Stimulated activated memory B cell treated with anti-CD40 and anti-IgM and Interleukin-4, amounts not matched to agents 10 μg/mL and 1 μg/mL and 100 μg/mL, for 72 hours (primary cell): ENCODE measurements at regions not wholly inside any gene's neighbourhood (a gene's known extent, or its start where the extent isn't known, plus 50 kb on each side); places are given as distances from the start of the nearest gene placed in this dataset.
"Not testable (repeated sequence)": the region's sequence is repeated elsewhere in the genome, so short reads cannot be mapped to it uniquely, and the experiment has no call there.

Experiments used
- ATAC-seq: fragments of 150-1000 bp; cut with Tn5 transposase; 2 replicates; pipeline ENCODE4 v1.10.0; 2021
- H3K27ac Mint-ChIP-seq: one replicate; pipeline ENCODE4 v1.8.0; 2022; ENCODE audit warnings: mild to moderate bottlenecking, mixed read lengths
- H3K27me3 Mint-ChIP-seq: one replicate; pipeline ENCODE4 v1.8.0; 2022; ENCODE audit warnings: mixed read lengths
- H3K36me3 Mint-ChIP-seq: one replicate; pipeline ENCODE4 v1.8.0; 2022; ENCODE audit warnings: mixed read lengths
- H3K4me1 Mint-ChIP-seq: one replicate; pipeline ENCODE4 v1.8.0; 2022; ENCODE audit warnings: mixed read lengths
- H3K4me3 Mint-ChIP-seq: one replicate; pipeline ENCODE4 v1.8.0; 2022; ENCODE audit warnings: mild to moderate bottlenecking, moderate library complexity, mixed read lengths
- H3K9me3 Mint-ChIP-seq: one replicate; pipeline ENCODE4 v1.8.0; 2022; ENCODE audit warnings: mixed read lengths

- H3K27ac Mint-ChIP-seq, result no peak overlapping the region
- H3K4me3 Mint-ChIP-seq, result no peak overlapping the region
- H3K36me3 Mint-ChIP-seq, result no peaks in the 10 kb centered on the region
- H3K9me3 Mint-ChIP-seq, result peaks cover 3% of the 10 kb centered on the region
- no peaks in the 10 kb centered on the region for H3K27me3 Mint-ChIP-seq
- no peak for ATAC-seq
- no peaks in the 10 kb centered on the region for H3K4me1 Mint-ChIP-seq
Measured at GRCh38 chr13:80000684-80001509, 340.0 kb downstream of the SPRY2 start.

- Mint-ChIP-seq H3K9me3 (no peaks in the 10 kb centered on the region), H3K27me3 (no peaks in the 10 kb centered on the region), H3K27ac (no peak overlapping the region)
Measured at GRCh38 chr13:79999601-80000000, 341.3 kb downstream of the SPRY2 start.

GRCh38 chr13:79998381-79998880, 342.5 kb downstream of the SPRY2 start:
- Mint-ChIP-seq H3K27ac (no peak overlapping the region), H3K27me3 (no peaks in the 10 kb centered on the region), H3K9me3 (no peaks in the 10 kb centered on the region), H3K4me3 (no peak overlapping the region), H3K36me3 (no peaks in the 10 kb centered on the region), H3K4me1 (no peaks in the 10 kb centered on the region)
- ATAC-seq, result no peak

More at GRCh38 chr13:79999601-80000000, 341.3 kb downstream of the SPRY2 start:
- no peak for ATAC-seq
- Mint-ChIP-seq H3K4me3 (no peak overlapping the region), H3K4me1 (no peaks in the 10 kb centered on the region), H3K36me3 (no peaks in the 10 kb centered on the region)

- Mint-ChIP-seq H3K4me3 (no peak overlapping the region), H3K27me3 (no peaks in the 10 kb centered on the region), H3K4me1 (no peaks in the 10 kb centered on the region), H3K9me3 (no peaks in the 10 kb centered on the region), H3K36me3 (no peaks in the 10 kb centered on the region), H3K27ac (no peak overlapping the region)
- ATAC-seq, result no peak
Measured at GRCh38 chr13:79997244-79997643, 343.7 kb downstream of the SPRY2 start.

- H3K27ac Mint-ChIP-seq, result no peak overlapping the region
- no peaks in the 10 kb centered on the region for H3K36me3 Mint-ChIP-seq
- no peak for ATAC-seq
- H3K4me3 Mint-ChIP-seq, result no peak overlapping the region
- H3K4me1 Mint-ChIP-seq, result no peaks in the 10 kb centered on the region
- H3K9me3 Mint-ChIP-seq, result no peaks in the 10 kb centered on the region
- H3K27me3 Mint-ChIP-seq, result no peaks in the 10 kb centered on the region
Measured at GRCh38 chr13:79995334-79995733, 345.6 kb downstream of the SPRY2 start.

- Mint-ChIP-seq H3K4me3 (no peak overlapping the region), H3K9me3 (no peaks in the 10 kb centered on the region), H3K36me3 (no peaks in the 10 kb centered on the region), H3K27me3 (no peaks in the 10 kb centered on the region), H3K27ac (no peak overlapping the region), H3K4me1 (no peaks in the 10 kb centered on the region)
- ATAC-seq, result no peak
Measured at GRCh38 chr13:79992111-79992510, 348.8 kb downstream of the SPRY2 start.

GRCh38 chr13:79990048-79990447, 350.9 kb downstream of the SPRY2 start:
- no peaks in the 10 kb centered on the region for H3K4me1 Mint-ChIP-seq
- no peaks in the 10 kb centered on the region for H3K36me3 Mint-ChIP-seq

GRCh38 chr13:79989217-79989661, 351.7 kb downstream of the SPRY2 start:
- Mint-ChIP-seq H3K27me3 (no peaks in the 10 kb centered on the region), H3K4me1 (no peaks in the 10 kb centered on the region), H3K9me3 (no peaks in the 10 kb centered on the region), H3K36me3 (no peaks in the 10 kb centered on the region), H3K4me3 (no peak overlapping the region), H3K27ac (no peak overlapping the region)
- no peak for ATAC-seq

More at GRCh38 chr13:79990048-79990447, 350.9 kb downstream of the SPRY2 start:
- no peaks in the 10 kb centered on the region for H3K27me3 Mint-ChIP-seq
- no peak for ATAC-seq
- H3K4me3 Mint-ChIP-seq, result no peak overlapping the region
- no peaks in the 10 kb centered on the region for H3K9me3 Mint-ChIP-seq
- H3K27ac Mint-ChIP-seq, result no peak overlapping the region

- no peak for ATAC-seq
- Mint-ChIP-seq H3K27me3 (no peaks in the 10 kb centered on the region), H3K4me3 (no peak overlapping the region), H3K4me1 (no peaks in the 10 kb centered on the region), H3K9me3 (no peaks in the 10 kb centered on the region), H3K27ac (no peak overlapping the region), H3K36me3 (no peaks in the 10 kb centered on the region)
Measured at GRCh38 chr13:79988573-79988972, 352.4 kb downstream of the SPRY2 start.

GRCh38 chr13:79987761-79988160, 353.2 kb downstream of the SPRY2 start:
- Mint-ChIP-seq H3K9me3 (no peaks in the 10 kb centered on the region), H3K4me3 (no peak overlapping the region)
- ATAC-seq, result no peak

GRCh38 chr13:79987323-79987722, 353.6 kb downstream of the SPRY2 start:
- H3K4me1 Mint-ChIP-seq, result no peaks in the 10 kb centered on the region
- H3K27me3 Mint-ChIP-seq, result no peaks in the 10 kb centered on the region
- H3K4me3 Mint-ChIP-seq, result no peak overlapping the region
- H3K9me3 Mint-ChIP-seq, result no peaks in the 10 kb centered on the region
- H3K27ac Mint-ChIP-seq, result no peak overlapping the region
- H3K36me3 Mint-ChIP-seq, result no peaks in the 10 kb centered on the region
- no peak for ATAC-seq

More at GRCh38 chr13:79987761-79988160, 353.2 kb downstream of the SPRY2 start:
- H3K4me1 Mint-ChIP-seq, result no peaks in the 10 kb centered on the region
- H3K36me3 Mint-ChIP-seq, result no peaks in the 10 kb centered on the region
- no peaks in the 10 kb centered on the region for H3K27me3 Mint-ChIP-seq
- no peak overlapping the region for H3K27ac Mint-ChIP-seq

- H3K4me3 Mint-ChIP-seq, result no peak overlapping the region
- no peak for ATAC-seq
- no peaks in the 10 kb centered on the region for H3K36me3 Mint-ChIP-seq
- H3K4me1 Mint-ChIP-seq, result no peaks in the 10 kb centered on the region
- H3K9me3 Mint-ChIP-seq, result no peaks in the 10 kb centered on the region
- H3K27ac Mint-ChIP-seq, result no peak overlapping the region
- no peaks in the 10 kb centered on the region for H3K27me3 Mint-ChIP-seq
Measured at GRCh38 chr13:79986890-79987289, 354.0 kb downstream of the SPRY2 start.

- peaks cover 15% of the 10 kb centered on the region for H3K9me3 Mint-ChIP-seq
- H3K27ac Mint-ChIP-seq, H3K36me3 Mint-ChIP-seq, H3K4me3 Mint-ChIP-seq, H3K4me1 Mint-ChIP-seq, H3K27me3 Mint-ChIP-seq, ATAC-seq: not testable (repeated sequence)
Measured at GRCh38 chr13:79974935-79975650, 365.8 kb downstream of the SPRY2 start.

- Mint-ChIP-seq H3K9me3 (peaks cover 10% of the 10 kb centered on the region), H3K27ac (no peak overlapping the region), H3K4me1 (no peaks in the 10 kb centered on the region), H3K27me3 (no peaks in the 10 kb centered on the region), H3K4me3 (no peak overlapping the region), H3K36me3 (no peaks in the 10 kb centered on the region)
- peak; percentile 34 for ATAC-seq
Measured at GRCh38 chr13:79973533-79973963, 367.4 kb downstream of the SPRY2 start.

GRCh38 chr13:79972066-79972569, 368.8 kb downstream of the SPRY2 start:
- H3K36me3 Mint-ChIP-seq, result no peaks in the 10 kb centered on the region
- H3K27ac Mint-ChIP-seq, result no peak overlapping the region
- H3K4me3 Mint-ChIP-seq, result no peak overlapping the region
- no peaks in the 10 kb centered on the region for H3K4me1 Mint-ChIP-seq
- peaks cover 3% of the 10 kb centered on the region for H3K9me3 Mint-ChIP-seq
- no peaks in the 10 kb centered on the region for H3K27me3 Mint-ChIP-seq
- no peak for ATAC-seq
